Keratinocyte (primary cell): ENCODE measurements at regions not wholly inside any gene's neighbourhood (a gene's known extent, or its start where the extent isn't known, plus 50 kb on each side); places are given as distances from the start of the nearest gene placed in this dataset.

Experiments
- DNase-seq: peaks from one replicate; pipeline ENCODE4 v3.0.0-alpha.2; 2011; ENCODE audit warnings: low read depth, missing footprints, low spot score
- FAIRE-seq: peaks from 2 replicates; lab custom pipeline; 2011; peaks lifted over from hg19 to GRCh38; lab: Jason Lieb, UNC
- H2AFZ ChIP-seq: 2 replicates; pipeline ENCODE4 v1.6.0; 2012; ENCODE audit warnings: low read length, control low read depth, inconsistent platforms; ENCODE audit not compliant: control insufficient read depth
- H3K27ac ChIP-seq: 2 replicates; pipeline ENCODE4 v1.5.1; 2011; ENCODE audit warnings: low read length; ENCODE audit not compliant: control insufficient read depth, insufficient read depth
- H3K27me3 ChIP-seq: 3 replicates; pipeline ENCODE4 v1.6.0; 2011; ENCODE audit warnings: low read length; ENCODE audit not compliant: control insufficient read depth, insufficient read depth; ENCODE audit errors: extremely low read depth
- H3K36me3 ChIP-seq, 2 experiments: 2 replicates in 1 of 2; 3 replicates in 1 of 2; pipeline ENCODE4 v1.5.1; 2011; ENCODE audit warnings: low read length in 2 of 2, mild to moderate bottlenecking in 1 of 2; ENCODE audit not compliant: control insufficient read depth in 2 of 2, insufficient read depth in 2 of 2; ENCODE audit errors: extremely low read depth in 1 of 2
- H3K4me1 ChIP-seq: 3 replicates; pipeline ENCODE4 v1.5.1; 2011; ENCODE audit warnings: low read length; ENCODE audit not compliant: control insufficient read depth, insufficient read depth; ENCODE audit errors: extremely low read depth
- H3K4me2 ChIP-seq: 3 replicates; pipeline ENCODE4 v1.6.0; 2011; ENCODE audit warnings: low read depth, low read length; ENCODE audit not compliant: control insufficient read depth, insufficient read depth; ENCODE audit errors: extremely low read depth
- H3K4me3 ChIP-seq, 3 experiments: fragments of 200-600 bp in 1 of 3; sonication (generic) in 1 of 3; 2 replicates in 2 of 3; 3 replicates in 1 of 3; pipeline ENCODE4 v1.5.1; 2011 to 2016; ENCODE audit warnings: low read length in 3 of 3, mild to moderate bottlenecking in 3 of 3, control low read depth in 2 of 3, inconsistent platforms in 1 of 3, low read depth in 1 of 3, mixed read lengths in 1 of 3, mixed run types in 1 of 3, moderate library complexity in 1 of 3; ENCODE audit not compliant: control insufficient read depth in 2 of 3, insufficient read depth in 2 of 3; ENCODE audit errors: extremely low read depth in 1 of 3
- H3K79me2 ChIP-seq: 2 replicates; pipeline ENCODE4 v1.6.0; 2012; ENCODE audit warnings: low read length; ENCODE audit not compliant: control insufficient read depth, insufficient read depth
- H3K9ac ChIP-seq: 3 replicates; pipeline ENCODE4 v1.6.0; 2011; ENCODE audit warnings: low read length; ENCODE audit not compliant: control insufficient read depth, insufficient read depth; ENCODE audit errors: extremely low read depth
- H3K9me1 ChIP-seq: 3 replicates; pipeline ENCODE4 v1.6.0; 2011; ENCODE audit warnings: low read length; ENCODE audit not compliant: control insufficient read depth, insufficient read depth; ENCODE audit errors: extremely low read depth
- H3K9me3 ChIP-seq: 2 replicates; pipeline ENCODE4 v1.5.1; 2012; ENCODE audit warnings: low read depth, low read length; ENCODE audit not compliant: control insufficient read depth
- H4K20me1 ChIP-seq: 3 replicates; pipeline ENCODE4 v1.6.0; 2011; ENCODE audit warnings: low read length; ENCODE audit not compliant: control insufficient read depth, insufficient read depth; ENCODE audit errors: extremely low read depth
- EZH2 ChIP-seq: IDR thresholded peaks from one replicate; pipeline ENCODE4 v1.6.1; 2012; ENCODE audit warnings: inconsistent platforms, mild to moderate bottlenecking, low read length, moderate library complexity
- dilution Hi-C: fragments of 300-500 bp; cut with MboI; formaldehyde crosslinking; loops from one replicate; pipeline ENCODE4 v1.7.0; 2020; ENCODE audit warnings: low sequenced_read_pairs; ENCODE audit not compliant: extremely low pct_ligation_motif_present
- TF ChIP-seq, protein P1 (sequence below), 3 experiments: IDR thresholded peaks in 1 of 3; conservative IDR thresholded peaks in 1 of 3; optimal IDR thresholded peaks in 1 of 3; 2 replicates in 2 of 3; 3 replicates in 1 of 3; pipeline versions ENCODE3 to v1.5.1; 2011; ENCODE audit warnings: low read length in 3 of 3, mild to moderate bottlenecking in 3 of 3, moderate library complexity in 2 of 3, control low read depth in 1 of 3, inconsistent platforms in 1 of 3; ENCODE audit not compliant: insufficient read depth in 2 of 3; ENCODE audit errors: extremely low read depth in 1 of 3

DNA sequence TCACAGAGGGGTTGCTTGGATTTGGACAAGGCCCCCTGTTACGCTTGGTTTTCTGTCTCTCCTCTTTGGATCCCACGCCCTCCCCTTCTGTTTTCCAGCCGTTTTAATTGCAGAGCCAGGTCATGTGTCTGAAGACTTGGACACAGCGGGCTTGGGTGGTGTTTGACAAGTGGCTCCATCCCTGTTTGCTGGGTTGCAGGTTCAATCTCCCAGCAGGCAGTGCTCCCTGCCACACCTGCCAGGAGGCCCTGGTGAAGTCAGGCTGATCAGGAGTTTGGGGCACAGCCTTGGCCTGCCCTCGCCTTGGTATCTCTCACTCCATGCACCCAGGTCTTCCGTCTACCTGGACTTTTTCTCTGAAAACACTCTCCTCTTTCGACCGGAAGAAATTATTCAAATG, 59.0 kb downstream of the PLXNA1 start:
- TF ChIP-seq EZH2, result no peak
- TF ChIP-seq, protein P1, sequence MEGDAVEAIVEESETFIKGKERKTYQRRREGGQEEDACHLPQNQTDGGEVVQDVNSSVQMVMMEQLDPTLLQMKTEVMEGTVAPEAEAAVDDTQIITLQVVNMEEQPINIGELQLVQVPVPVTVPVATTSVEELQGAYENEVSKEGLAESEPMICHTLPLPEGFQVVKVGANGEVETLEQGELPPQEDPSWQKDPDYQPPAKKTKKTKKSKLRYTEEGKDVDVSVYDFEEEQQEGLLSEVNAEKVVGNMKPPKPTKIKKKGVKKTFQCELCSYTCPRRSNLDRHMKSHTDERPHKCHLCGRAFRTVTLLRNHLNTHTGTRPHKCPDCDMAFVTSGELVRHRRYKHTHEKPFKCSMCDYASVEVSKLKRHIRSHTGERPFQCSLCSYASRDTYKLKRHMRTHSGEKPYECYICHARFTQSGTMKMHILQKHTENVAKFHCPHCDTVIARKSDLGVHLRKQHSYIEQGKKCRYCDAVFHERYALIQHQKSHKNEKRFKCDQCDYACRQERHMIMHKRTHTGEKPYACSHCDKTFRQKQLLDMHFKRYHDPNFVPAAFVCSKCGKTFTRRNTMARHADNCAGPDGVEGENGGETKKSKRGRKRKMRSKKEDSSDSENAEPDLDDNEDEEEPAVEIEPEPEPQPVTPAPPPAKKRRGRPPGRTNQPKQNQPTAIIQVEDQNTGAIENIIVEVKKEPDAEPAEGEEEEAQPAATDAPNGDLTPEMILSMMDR (optimal IDR thresholded peaks at IDR 0.05 in 1 of 3, IDR thresholded peaks at IDR 0.05 in 1 of 3, conservative IDR thresholded peaks at IDR 0.05 in 1 of 3; ENCODE audit: extremely low read depth in 1 of 3, insufficient read depth in 2 of 3, low read length in 3 of 3), result no peak
- Histone ChIP-seq H3K9me1 (no peaks in the 10 kb centered on the region), H3K79me2 (no peaks in the 10 kb centered on the region), H3K9ac (no peak overlapping the region), H3K4me1 (peaks cover 17% of the 10 kb centered on the region), H3K36me3 (no peaks in the 10 kb centered on the region), H3K27ac (no peak overlapping the region), H3K9me3 (no peaks in the 10 kb centered on the region), H2AFZ (no peak overlapping the region), H3K4me3 (no peak overlapping the region), H3K27me3 (no peaks in the 10 kb centered on the region), H3K4me2 (no peak overlapping the region), H4K20me1 (no peaks in the 10 kb centered on the region)
- dilution Hi-C loops, result no loop called here
- FAIRE-seq, result no peak
- DNase-seq, result no peak

DNA sequence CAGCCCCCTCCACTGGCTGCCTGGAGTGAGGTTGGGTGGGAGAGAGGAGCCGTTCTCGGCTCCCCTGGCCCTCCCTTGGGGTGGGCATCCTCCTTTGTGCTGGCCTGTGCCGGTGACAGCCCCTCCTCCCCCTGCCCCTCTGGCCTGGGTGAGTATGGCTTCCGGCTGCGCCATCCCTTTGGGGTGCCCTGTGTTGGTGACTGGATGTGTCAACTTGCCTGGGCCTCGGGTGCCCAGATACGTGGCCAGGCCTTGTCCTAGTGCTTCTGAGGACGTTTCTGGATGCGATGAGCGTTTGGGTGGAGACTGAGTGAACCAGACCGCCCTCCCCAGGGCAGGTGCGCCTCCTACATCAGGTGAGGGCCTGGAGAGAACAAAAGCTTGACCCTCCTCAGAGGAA, 59.7 kb downstream of the PLXNA1 start:
- no peaks in the 10 kb centered on the region for H3K9me3 ChIP-seq
- TF ChIP-seq, protein P1 (optimal IDR thresholded peaks at IDR 0.05 in 1 of 3, IDR thresholded peaks at IDR 0.05 in 1 of 3, conservative IDR thresholded peaks at IDR 0.05 in 1 of 3; ENCODE audit: extremely low read depth in 1 of 3, insufficient read depth in 2 of 3, low read length in 3 of 3), result no peak
- no peak for TF ChIP-seq EZH2
- peaks cover 17% of the 10 kb centered on the region for H3K4me1 ChIP-seq
- no peak overlapping the region for H3K4me2 ChIP-seq
- DNase-seq, result no peak
- H3K36me3 ChIP-seq, result no peaks in the 10 kb centered on the region
- H3K79me2 ChIP-seq, result no peaks in the 10 kb centered on the region
- H4K20me1 ChIP-seq, result no peaks in the 10 kb centered on the region
- H3K9me1 ChIP-seq, result no peaks in the 10 kb centered on the region
- no peak for FAIRE-seq
- peak overlapping the region; percentile 29 for H3K27ac ChIP-seq
- dilution Hi-C loops, result no loop called here
- no peaks in the 10 kb centered on the region for H3K27me3 ChIP-seq
- H2AFZ ChIP-seq, result peak overlapping the region; percentile 48
- no peak overlapping the region for H3K9ac ChIP-seq
- H3K4me3 ChIP-seq, result no peak overlapping the region
